Activated CD4-positive, alpha-beta T cell treated with anti-CD3 and anti-CD28 coated beads, Interleukin-2, Interleukin-6, amounts not matched to agents 100 ng/mL and 50 ng/mL, durations not matched to agents 16 hours and 8 hours (primary cell): ENCODE measurements at regions not wholly inside any gene's neighbourhood (a gene's known extent, or its start where the extent isn't known, plus 50 kb on each side); places are given as distances from the start of the nearest gene placed in this dataset.

Experiments used
- DNase-seq: peaks from one replicate; pipeline ENCODE4 v3.0.0-alpha.2; 2020

GRCh38 chr18:27825689-27826088 is 351.2 kb downstream of the CDH2 start:
- DNase-seq: no peak

- DNase-seq: no peak
Observed at GRCh38 chr18:27824841-27825681, 351.9 kb downstream of the CDH2 start.

- DNase-seq: no peak
Observed at GRCh38 chr18:27824275-27824674, 352.7 kb downstream of the CDH2 start.

GRCh38 chr18:27823053-27823452 is 353.9 kb downstream of the CDH2 start:
- no peak for DNase-seq

- no peak for DNase-seq
Observed at GRCh38 chr18:27808683-27809082, 368.2 kb downstream of the CDH2 start.

GRCh38 chr18:27803957-27804356 is 373.0 kb downstream of the CDH2 start:
- no peak for DNase-seq

GRCh38 chr18:27797484-27797883 is 379.4 kb downstream of the CDH2 start:
- DNase-seq: no peak

- no peak for DNase-seq
Observed at GRCh38 chr18:27794181-27794926, 382.6 kb downstream of the CDH2 start.

- DNase-seq: no peak
Observed at GRCh38 chr18:27793013-27793785, 383.7 kb downstream of the CDH2 start.

GRCh38 chr18:27789406-27789805 is 387.5 kb downstream of the CDH2 start:
- DNase-seq: no peak

- no peak for DNase-seq
Observed at GRCh38 chr18:27787547-27787946, 389.4 kb downstream of the CDH2 start.

GRCh38 chr18:27785815-27786471 is 391.0 kb downstream of the CDH2 start:
- no peak for DNase-seq

GRCh38 chr18:27780061-27780745 is 396.7 kb downstream of the CDH2 start:
- DNase-seq: no peak

GRCh38 chr18:27778925-27779324 is 398.0 kb downstream of the CDH2 start:
- DNase-seq: no peak

GRCh38 chr18:27778441-27778840 is 398.5 kb downstream of the CDH2 start:
- DNase-seq: no peak

- no peak for DNase-seq
Observed at GRCh38 chr18:27772081-27772480, 404.8 kb downstream of the CDH2 start.

GRCh38 chr18:27771571-27771970 is 405.4 kb downstream of the CDH2 start:
- no peak for DNase-seq

GRCh38 chr18:27769152-27769551 is 407.8 kb downstream of the CDH2 start:
- no peak for DNase-seq

GRCh38 chr18:27763936-27764335 is 413.0 kb downstream of the CDH2 start:
- no peak for DNase-seq

GRCh38 chr18:27763341-27763740 is 413.6 kb downstream of the CDH2 start:
- DNase-seq: no peak

GRCh38 chr18:27762054-27762453 is 414.9 kb downstream of the CDH2 start:
- no peak for DNase-seq

GRCh38 chr18:27752944-27753343 is 424.0 kb downstream of the CDH2 start:
- DNase-seq: no peak
